Vagina (tissue), 2 donors: ENCODE measurements at regions not wholly inside any gene's neighbourhood (a gene's known extent, or its start where the extent isn't known, plus 50 kb on each side); places are given as distances from the start of the nearest gene placed in this dataset.

Experiments used
- DNase-seq, 2 donors: peaks; one replicate each; pipeline ENCODE4 v3.0.0-alpha.2; 2017; ENCODE audit errors: extremely low spot score in 2 of 2
- H3K27ac ChIP-seq: fragments of 200-600 bp; sonication (generic); one replicate; pipeline ENCODE4 v1.5.1; 2019
- H3K27me3 ChIP-seq: fragments of 200-600 bp; sonication (generic); one replicate; pipeline ENCODE4 v1.5.1; 2019
- H3K36me3 ChIP-seq, 2 donors: fragments of 200-600 bp; sonication (generic); one replicate each; pipeline ENCODE4 v1.5.1; 2017 to 2019
- H3K4me1 ChIP-seq: fragments of 200-600 bp; sonication (generic); one replicate; pipeline ENCODE4 v1.5.1; 2019
- H3K4me3 ChIP-seq, 2 donors: fragments of 200-600 bp; sonication (generic); 1 replicate in 1 of 2; 2 replicates in 1 of 2; pipeline ENCODE4 v1.5.1; 2016 to 2019
- H3K9me3 ChIP-seq: fragments of 200-600 bp; sonication (generic); one replicate; pipeline ENCODE4 v1.5.1; 2019
- CTCF ChIP-seq, 3 experiments: fragments of 450-650 bp in 2 of 3; fragments of 200-600 bp in 1 of 3; sonication (generic) in 1 of 3; IDR thresholded peaks; one replicate each; pipeline ENCODE4 v1.5.1; 2017 to 2019; ENCODE audit warnings: antibody characterized with exemption in 3 of 3, mild to moderate bottlenecking in 2 of 3, moderate library complexity in 2 of 3
- POLR2A ChIP-seq, 2 donors: fragments of 450-650 bp; IDR thresholded peaks; one replicate each; pipeline ENCODE4 v1.6.1; 2017; ENCODE audit warnings: antibody characterized with exemption in 2 of 2, mild to moderate bottlenecking in 2 of 2, moderate library complexity in 2 of 2
- POLR2AphosphoS5 ChIP-seq, 2 donors: sonication (generic); formaldehyde crosslinking; IDR thresholded peaks; one replicate each; pipeline ENCODE4 v1.9.0; 2017; ENCODE audit warnings: antibody characterized with exemption in 2 of 2, mild to moderate bottlenecking in 2 of 2, low read depth in 1 of 2; ENCODE audit not compliant: insufficient read depth in 1 of 2
- intact Hi-C: fragments of 100-400 bp; cut with DNase I; formaldehyde crosslinking; loops from one replicate; pipeline ENCODE4 v1.15.1; 2023

GRCh38 chr1:90534663-90535295, 182.3 kb downstream of the BARHL2 start:
- DNase-seq, result no peak
- H3K36me3 ChIP-seq, result no peaks in the 10 kb centered on the region
- TF ChIP-seq POLR2AphosphoS5 (IDR thresholded peaks at IDR 0.05; ENCODE audit: insufficient read depth in 1 of 2, low read depth in 1 of 2), result no peak
- TF ChIP-seq POLR2A (IDR thresholded peaks at IDR 0.05), result no peak
- no peak for TF ChIP-seq CTCF (IDR thresholded peaks at IDR 0.05)
- intact Hi-C loops, result no loop called here
- no peaks in the 10 kb centered on the region for H3K9me3 ChIP-seq
- no peak overlapping the region for H3K27ac ChIP-seq
- H3K27me3 ChIP-seq, result no peaks in the 10 kb centered on the region
- no peak overlapping the region for H3K4me3 ChIP-seq
- no peaks in the 10 kb centered on the region for H3K4me1 ChIP-seq

DNA sequence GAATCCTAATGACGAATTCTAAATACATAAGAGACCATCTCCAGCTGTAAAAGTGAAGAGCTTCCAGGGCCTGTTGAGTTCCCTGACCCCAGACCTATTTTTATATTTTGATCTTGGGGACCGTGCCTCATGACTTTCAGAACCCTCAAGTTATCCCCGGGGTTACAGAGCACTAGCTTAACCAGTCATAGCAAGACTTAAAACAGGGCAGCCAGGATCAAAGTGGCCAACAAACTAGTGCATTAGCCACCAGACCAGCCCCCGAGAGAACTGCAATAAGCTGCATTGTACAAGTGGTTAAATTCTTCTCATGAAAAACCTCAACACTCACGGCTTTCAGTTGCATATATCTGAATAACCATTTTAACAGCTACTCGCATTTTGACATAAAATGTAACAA, 183.0 kb downstream of the BARHL2 start:
- H3K36me3 ChIP-seq, result no peaks in the 10 kb centered on the region

DNA sequence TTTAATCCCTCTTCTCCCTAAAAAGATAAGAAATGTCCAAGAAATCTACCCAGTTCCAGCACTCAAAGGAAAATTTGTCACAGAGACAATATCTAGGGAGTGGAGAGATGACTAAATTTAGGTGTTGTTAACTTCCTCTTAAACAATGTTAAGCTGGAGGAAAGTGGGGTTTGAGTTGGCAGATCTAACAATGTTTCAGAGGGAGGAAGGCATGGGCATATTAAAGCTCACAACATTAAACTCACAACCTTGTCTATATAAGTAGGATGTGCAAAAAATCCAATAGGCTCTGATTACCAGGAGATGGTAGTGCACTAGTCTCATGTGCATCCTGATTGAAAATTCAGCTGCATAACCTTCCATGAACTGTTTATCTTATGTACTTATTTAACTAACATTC, 190.1 kb downstream of the BARHL2 start:
- intact Hi-C loops, result no loop called here

More for the DNA sequence above, 183.0 kb downstream of the BARHL2 start:
- H3K4me1 ChIP-seq, result no peaks in the 10 kb centered on the region
- no peaks in the 10 kb centered on the region for H3K27me3 ChIP-seq
- no peak for DNase-seq
- H3K9me3 ChIP-seq, result no peaks in the 10 kb centered on the region
- H3K4me3 ChIP-seq, result no peak overlapping the region
- intact Hi-C loops, result no loop called here
- H3K27ac ChIP-seq, result no peak overlapping the region
- no peak for TF ChIP-seq CTCF (IDR thresholded peaks at IDR 0.05)
- TF ChIP-seq POLR2A (IDR thresholded peaks at IDR 0.05), result no peak
- no peak for TF ChIP-seq POLR2AphosphoS5 (IDR thresholded peaks at IDR 0.05; ENCODE audit: insufficient read depth in 1 of 2, low read depth in 1 of 2)

DNA sequence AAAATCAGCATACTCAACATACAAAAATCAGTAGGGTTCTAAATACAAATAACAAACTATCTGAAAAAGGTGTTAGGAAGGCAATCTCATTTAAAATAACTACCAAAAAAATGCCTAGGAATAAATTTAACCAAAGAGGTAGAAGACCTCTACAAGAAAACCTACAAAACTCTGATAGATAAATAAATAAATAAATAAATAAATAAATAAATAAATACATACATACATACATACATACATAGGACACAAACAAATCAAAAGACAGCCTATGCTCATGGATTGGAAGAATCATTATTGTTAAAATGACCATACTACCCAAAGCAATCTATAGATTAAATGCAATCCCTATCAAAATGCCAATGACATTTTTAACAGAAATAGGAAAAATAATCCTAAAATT, 194.7 kb downstream of the BARHL2 start:
- H3K27ac ChIP-seq, result no peak overlapping the region
- H3K4me1 ChIP-seq, result no peaks in the 10 kb centered on the region
- H3K27me3 ChIP-seq, result no peaks in the 10 kb centered on the region
- TF ChIP-seq POLR2A (IDR thresholded peaks at IDR 0.05) (no peak), CTCF (IDR thresholded peaks at IDR 0.05) (no peak), POLR2AphosphoS5 (IDR thresholded peaks at IDR 0.05; ENCODE audit: insufficient read depth in 1 of 2, low read depth in 1 of 2) (no peak)
- intact Hi-C loops, result no loop called here
- no peak for DNase-seq
- H3K4me3 ChIP-seq, result no peak overlapping the region
- no peaks in the 10 kb centered on the region for H3K9me3 ChIP-seq
- no peaks in the 10 kb centered on the region for H3K36me3 ChIP-seq

More for the DNA sequence above, 190.1 kb downstream of the BARHL2 start:
- TF ChIP-seq CTCF (IDR thresholded peaks at IDR 0.05), result no peak
- no peak for TF ChIP-seq POLR2A (IDR thresholded peaks at IDR 0.05)
- TF ChIP-seq POLR2AphosphoS5 (IDR thresholded peaks at IDR 0.05; ENCODE audit: insufficient read depth in 1 of 2, low read depth in 1 of 2), result no peak
- no peaks in the 10 kb centered on the region for H3K9me3 ChIP-seq
- no peaks in the 10 kb centered on the region for H3K36me3 ChIP-seq
- no peaks in the 10 kb centered on the region for H3K27me3 ChIP-seq
- H3K4me1 ChIP-seq, result no peaks in the 10 kb centered on the region
- DNase-seq, result no peak
- no peak overlapping the region for H3K27ac ChIP-seq
- no peak overlapping the region for H3K4me3 ChIP-seq

DNA sequence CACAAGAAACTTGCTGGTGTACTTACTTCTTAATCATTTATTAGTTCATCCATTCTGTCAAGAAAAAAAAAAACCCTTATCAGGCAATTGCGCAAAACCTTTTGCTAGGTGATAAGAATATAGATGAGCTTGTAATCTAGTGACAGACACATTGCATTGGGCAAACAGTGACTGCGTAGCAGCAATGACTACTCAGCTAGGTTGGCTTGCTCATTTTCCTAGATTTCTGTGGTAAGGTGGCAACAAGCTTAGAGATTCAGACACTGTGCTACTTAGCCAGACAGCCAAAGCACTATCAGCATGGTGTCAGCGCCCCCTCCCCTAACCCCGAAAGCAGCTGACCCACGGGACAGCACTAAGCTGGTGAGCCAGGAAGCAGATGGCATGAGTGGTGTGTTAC, 203.1 kb downstream of the BARHL2 start:
- intact Hi-C loops, result no loop called here
- no peaks in the 10 kb centered on the region for H3K36me3 ChIP-seq
- TF ChIP-seq CTCF (IDR thresholded peaks at IDR 0.05) (no peak), POLR2AphosphoS5 (IDR thresholded peaks at IDR 0.05; ENCODE audit: insufficient read depth in 1 of 2, low read depth in 1 of 2) (no peak), POLR2A (IDR thresholded peaks at IDR 0.05) (no peak)
- H3K4me3 ChIP-seq, result no peak overlapping the region
- no peaks in the 10 kb centered on the region for H3K4me1 ChIP-seq
- DNase-seq, result no peak
- no peak overlapping the region for H3K27ac ChIP-seq
- H3K27me3 ChIP-seq, result no peaks in the 10 kb centered on the region
- no peaks in the 10 kb centered on the region for H3K9me3 ChIP-seq
